IMR-90 (cell line): ENCODE measurements at regions not wholly inside any gene's neighbourhood (a gene's known extent, or its start where the extent isn't known, plus 50 kb on each side); places are given as distances from the start of the nearest gene placed in this dataset.

Source experiments
- ATAC-seq: fragments of 200-7000 bp; cut with Tn5 transposase; 2 replicates; pipeline ENCODE4 v1.9.1; 2020; ENCODE audit warnings: low read depth, mild to moderate bottlenecking, moderate library complexity
- BruUV-seq: library from RNA; stranded (reverse); fragments of 400-500 nt; replicated peaks from 2 replicates; lab custom pipeline; 2021; lab: Mats Ljungman, UMichigan
- CTCF ChIA-PET: fragments of 300-600 bp; formaldehyde crosslinking; extraction: SDS; loops from one replicate; lab custom pipeline; 2021; ENCODE audit warnings: antibody characterized with exemption; lab: Yijun Ruan, JAX
- POLR2A ChIA-PET: fragments of 300-600 bp; sonication (Branson Sonifier 250); formaldehyde crosslinking; loops from one replicate; lab custom pipeline; 2022; ENCODE audit warnings: antibody characterized with exemption; ENCODE audit not compliant: unreplicated experiment; lab: Charles Lee
- DNase-seq: peaks from one replicate; pipeline ENCODE4 v3.0.0; 2013
- H2AFZ ChIP-seq: replicated peaks from 2 replicates; pipeline ENCODE3; 2013; ENCODE audit warnings: low read length, mild to moderate bottlenecking; ENCODE audit not compliant: poor library complexity
- H2AK5ac ChIP-seq: 2 replicates; pipeline ENCODE4 v1.6.1; 2013; ENCODE audit warnings: low read depth, low read length, inconsistent platforms
- H2AK9ac ChIP-seq: replicated peaks from 2 replicates; pipeline ENCODE3; 2013; ENCODE audit warnings: mild to moderate bottlenecking, low read depth, low read length, moderate library complexity; ENCODE audit not compliant: poor library complexity
- H2BK120ac ChIP-seq: 2 replicates; pipeline ENCODE4 v1.6.1; 2013; ENCODE audit warnings: low read depth, low read length, inconsistent platforms
- H2BK15ac ChIP-seq: 3 replicates; pipeline ENCODE4 v1.6.1; 2013; ENCODE audit warnings: low read depth, low read length, inconsistent platforms
- H2BK20ac ChIP-seq: 2 replicates; pipeline ENCODE4 v1.6.1; 2013; ENCODE audit warnings: low read depth, mild to moderate bottlenecking, inconsistent platforms, low read length, moderate library complexity
- H2BK5ac ChIP-seq: 2 replicates; pipeline ENCODE4 v1.6.1; 2013; ENCODE audit warnings: mild to moderate bottlenecking, low read depth, low read length, inconsistent platforms; ENCODE audit not compliant: poor library complexity, severe bottlenecking
- H3K14ac ChIP-seq: replicated peaks from 2 replicates; pipeline ENCODE4 v1.6.1; 2013; ENCODE audit warnings: low read depth, low read length, inconsistent platforms
- H3K18ac ChIP-seq: 2 replicates; pipeline ENCODE4 v1.6.1; 2013; ENCODE audit warnings: low read depth, low read length, control low read depth
- H3K23ac ChIP-seq: 2 replicates; pipeline ENCODE4 v1.6.1; 2013; ENCODE audit warnings: low read depth, low read length, inconsistent platforms
- H3K27ac ChIP-seq: 2 replicates; pipeline ENCODE4 v1.5.1; 2013; ENCODE audit warnings: mild to moderate bottlenecking, control low read depth, low read length; ENCODE audit not compliant: insufficient read depth
- H3K27me3 ChIP-seq: 2 replicates; pipeline ENCODE4 v1.6.1; 2013; ENCODE audit warnings: low read length; ENCODE audit not compliant: control insufficient read depth, insufficient read depth
- H3K36me3 ChIP-seq: 2 replicates; pipeline ENCODE4 v1.6.1; 2013; ENCODE audit warnings: low read length, mixed read lengths; ENCODE audit not compliant: control insufficient read depth, insufficient read depth
- H3K4ac ChIP-seq: 2 replicates; pipeline ENCODE4 v1.6.1; 2013; ENCODE audit warnings: low read depth, low read length, inconsistent platforms
- H3K4me1 ChIP-seq: 2 replicates; pipeline ENCODE4 v1.6.1; 2013; ENCODE audit warnings: low read length, mixed read lengths; ENCODE audit not compliant: control insufficient read depth, insufficient read depth
- H3K4me2 ChIP-seq: 2 replicates; pipeline ENCODE4 v1.6.1; 2013; ENCODE audit warnings: low read depth, mild to moderate bottlenecking, control low read depth, low read length, moderate library complexity
- H3K4me3 ChIP-seq: 2 replicates; pipeline ENCODE4 v1.5.1; 2013; ENCODE audit warnings: low read depth, mild to moderate bottlenecking, control low read depth, low read length, moderate library complexity; ENCODE audit not compliant: insufficient read depth
- H3K56ac ChIP-seq: 2 replicates; pipeline ENCODE4 v1.6.1; 2013; ENCODE audit warnings: low read length, inconsistent platforms; ENCODE audit not compliant: insufficient read depth; ENCODE audit errors: extremely low read depth
- H3K79me1 ChIP-seq, 2 experiments: 2 replicates each; pipeline ENCODE4 v1.6.1; 2013; ENCODE audit warnings: low read length in 2 of 2, inconsistent platforms in 1 of 2, low read depth in 1 of 2
- H3K9ac ChIP-seq: 2 replicates; pipeline ENCODE4 v1.6.1; 2013; ENCODE audit warnings: low read depth, low read length, control low read depth
- H3K9me1 ChIP-seq: 2 replicates; pipeline ENCODE4 v1.6.1; 2013; ENCODE audit warnings: low read length, inconsistent platforms; ENCODE audit not compliant: insufficient read depth
- H3K9me3 ChIP-seq: 2 replicates; pipeline ENCODE4 v1.6.1; 2013; ENCODE audit warnings: low read length; ENCODE audit not compliant: control insufficient read depth, insufficient read depth
- H4K20me1 ChIP-seq: 2 replicates; pipeline ENCODE4 v1.6.1; 2013; ENCODE audit warnings: low read length, inconsistent platforms; ENCODE audit not compliant: insufficient read depth
- H4K5ac ChIP-seq: 2 replicates; pipeline ENCODE4 v1.6.1; 2013; ENCODE audit warnings: mild to moderate bottlenecking, low read depth, low read length, control low read depth
- H4K8ac ChIP-seq, 2 experiments: 2 replicates each; pipeline ENCODE4 v1.6.1; 2013; ENCODE audit warnings: low read depth in 2 of 2, low read length in 2 of 2, control low read depth in 1 of 2, inconsistent platforms in 1 of 2
- H4K91ac ChIP-seq: 2 replicates; pipeline ENCODE4 v1.6.1; 2013; ENCODE audit warnings: low read depth, low read length, inconsistent platforms; ENCODE audit not compliant: insufficient read depth
- BHLHE40 ChIP-seq: fragments of 150-350 bp; IDR thresholded peaks from 2 replicates; pipeline ENCODE4 v1.6.1; 2016; ENCODE audit warnings: mild to moderate bottlenecking, low read depth, low read length
- FOS ChIP-seq: fragments of 150-350 bp; IDR thresholded peaks from 2 replicates; pipeline ENCODE4 v1.6.1; 2016; ENCODE audit warnings: low read depth, low read length
- NFE2L2 ChIP-seq: fragments of 150-350 bp; IDR thresholded peaks from 2 replicates; pipeline ENCODE4 v1.6.1; 2016; ENCODE audit warnings: low read depth, mild to moderate bottlenecking, low read length
- RCOR1 ChIP-seq: IDR thresholded peaks from 2 replicates; pipeline ENCODE4 v1.6.1; 2012; ENCODE audit warnings: mild to moderate bottlenecking, low read length, improper control_type of control experiment; ENCODE audit not compliant: insufficient replicate concordance
- SMC3 ChIP-seq: fragments of 150-350 bp; IDR thresholded peaks from 2 replicates; pipeline ENCODE4 v1.6.1; 2016; ENCODE audit warnings: low read depth, mild to moderate bottlenecking, antibody characterized with exemption, low read length, moderate library complexity
- USF2 ChIP-seq: fragments of 150-350 bp; IDR thresholded peaks from 2 replicates; pipeline ENCODE4 v1.6.1; 2017; ENCODE audit warnings: mild to moderate bottlenecking, antibody characterized with exemption, low read length, low read depth
- WGBS, 2 experiments: methylation state at CpG; one replicate each; pipeline versions ENCODE4 v1.1.5 to v1.1.7; 2013; ENCODE audit warnings: missing lambda C conversion rate in 2 of 2; ENCODE audit not compliant: insufficient read length in 1 of 2; ENCODE audit errors: extremely low coverage in 2 of 2; 5-methylcytosine and 5-hydroxymethylcytosine counted together
- dilution Hi-C: fragments of 300-500 bp; cut with HindIII; formaldehyde crosslinking; loops from one replicate; pipeline ENCODE4 v1.14.3; 2018; ENCODE audit warnings: low sequenced_read_pairs; ENCODE audit not compliant: unreplicated experiment
- in situ Hi-C: fragments of 300-500 bp; cut with MboI; formaldehyde crosslinking; loops from 3 replicates; pipeline ENCODE4 v1.14.3; 2019; ENCODE audit warnings: low sequenced_read_pairs, inconsistent platforms, mixed read lengths
- intact Hi-C: fragments of 100-400 bp; cut with micrococcal nuclease; formaldehyde crosslinking; loops from 2 replicates; pipeline ENCODE4 v1.10.0; 2022

GRCh38 chr11:37811349-37811748 is 1213.3 kb upstream of the RAG2 start:
- no peak overlapping the region for H3K56ac ChIP-seq
- no peak overlapping the region for H2BK5ac ChIP-seq
- H2AFZ ChIP-seq = no peak overlapping the region
- no peak overlapping the region for H2BK120ac ChIP-seq
- H3K14ac ChIP-seq = no peak overlapping the region
- intact Hi-C loops (no loop called here), dilution Hi-C loops (no loop called here), in situ Hi-C loops (no loop called here)
- H3K9me1 ChIP-seq = no peaks in the 10 kb centered on the region
- CTCF ChIA-PET = no interaction called here
- no peak for ATAC-seq
- no peak overlapping the region for H3K23ac ChIP-seq
- POLR2A ChIA-PET = no interaction called here
- no peaks in the 10 kb centered on the region for H3K4me1 ChIP-seq
- no peak overlapping the region for H3K18ac ChIP-seq
- no peak overlapping the region for H2AK5ac ChIP-seq
- H3K36me3 ChIP-seq = no peaks in the 10 kb centered on the region
- no peaks in the 10 kb centered on the region for H3K79me1 ChIP-seq
- H2AK9ac ChIP-seq = no peak overlapping the region
- H4K8ac ChIP-seq = no peak overlapping the region
- no peaks in the 10 kb centered on the region for H3K27me3 ChIP-seq
- H4K20me1 ChIP-seq = no peaks in the 10 kb centered on the region
- TF ChIP-seq SMC3 = no peak
- TF ChIP-seq NFE2L2 = no peak
- TF ChIP-seq USF2 = no peak
- TF ChIP-seq BHLHE40 = no peak
- TF ChIP-seq FOS = no peak
- TF ChIP-seq RCOR1 = no peak
- no peak overlapping the region for H2BK20ac ChIP-seq
- no peak overlapping the region for H3K4ac ChIP-seq
- no peak overlapping the region for H4K5ac ChIP-seq
- no peak overlapping the region for H3K27ac ChIP-seq
- no TSS peak for BruUV-seq
- no peak overlapping the region for H3K4me3 ChIP-seq
- no peak overlapping the region for H3K4me2 ChIP-seq
- H2BK15ac ChIP-seq = no peak overlapping the region
- no peak for DNase-seq
- no peak overlapping the region for H4K91ac ChIP-seq
- no peaks in the 10 kb centered on the region for H3K9me3 ChIP-seq
- no peak overlapping the region for H3K9ac ChIP-seq
- 100% methylated on average over 2 of the region's 7 CpGs; no CpG with 5 or more reads in 1 of the 2 experiments for WGBS, 2 experiments
